ENCODE measurements at regions not wholly inside any gene's neighbourhood (a gene's known extent, or its start where the extent isn't known, plus 50 kb on each side); places are given as distances from the start of the nearest gene placed in this dataset.

DNA sequence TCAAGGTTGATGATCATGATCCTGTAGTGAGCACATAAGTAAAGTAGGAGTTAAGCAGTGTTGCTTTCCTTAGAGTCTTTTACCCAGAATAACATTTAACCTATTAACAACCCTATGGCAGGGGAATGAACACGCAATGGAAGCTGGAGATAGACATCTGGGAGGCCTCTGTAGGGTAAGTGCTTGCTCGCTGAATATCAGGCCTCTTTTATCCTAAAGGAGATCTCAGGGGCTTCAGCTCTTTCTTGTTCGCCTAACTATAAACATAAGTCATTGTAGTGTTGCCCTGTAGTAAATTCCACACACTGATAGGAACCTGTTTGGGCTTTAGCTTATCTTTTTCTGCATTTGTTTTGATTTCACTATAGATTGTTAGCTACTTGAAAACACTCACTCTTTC is 174.4 kb upstream of the TCF4 start:
- no peaks in the 10 kb centered on the region for H3K36me3 ChIP-seq (ENCODE audit: insufficient read depth, low read length)
- ATAC-seq (ENCODE audit: insufficient read depth, low read depth) (no peak), DNase-seq (no peak)
- no peaks in the 10 kb centered on the region for H3K79me2 ChIP-seq (ENCODE audit: insufficient read depth, low read length)
- no peaks in the 10 kb centered on the region for H3K9me3 ChIP-seq (ENCODE audit: insufficient read depth, low read length, severe bottlenecking)
- H3K27me3 ChIP-seq (ENCODE audit: insufficient read depth, low read length, poor library complexity), result no peaks in the 10 kb centered on the region
- H3K9ac ChIP-seq (ENCODE audit: low read depth, low read length), result no peak overlapping the region
- H3K4me3 ChIP-seq (ENCODE audit: low read depth in 1 of 2, low read length in 2 of 2), result no peak overlapping the region
- no peak overlapping the region for H2AFZ ChIP-seq (ENCODE audit: low read depth, low read length)
- H3K4me1 ChIP-seq (ENCODE audit: insufficient read depth, low read length), result no peaks in the 10 kb centered on the region
- TF ChIP-seq EZH2 (IDR thresholded peaks at IDR 0.05; ENCODE audit: borderline replicate concordance, low read depth, low read length, severe bottlenecking), result no peak
- TF ChIP-seq, protein P1, sequence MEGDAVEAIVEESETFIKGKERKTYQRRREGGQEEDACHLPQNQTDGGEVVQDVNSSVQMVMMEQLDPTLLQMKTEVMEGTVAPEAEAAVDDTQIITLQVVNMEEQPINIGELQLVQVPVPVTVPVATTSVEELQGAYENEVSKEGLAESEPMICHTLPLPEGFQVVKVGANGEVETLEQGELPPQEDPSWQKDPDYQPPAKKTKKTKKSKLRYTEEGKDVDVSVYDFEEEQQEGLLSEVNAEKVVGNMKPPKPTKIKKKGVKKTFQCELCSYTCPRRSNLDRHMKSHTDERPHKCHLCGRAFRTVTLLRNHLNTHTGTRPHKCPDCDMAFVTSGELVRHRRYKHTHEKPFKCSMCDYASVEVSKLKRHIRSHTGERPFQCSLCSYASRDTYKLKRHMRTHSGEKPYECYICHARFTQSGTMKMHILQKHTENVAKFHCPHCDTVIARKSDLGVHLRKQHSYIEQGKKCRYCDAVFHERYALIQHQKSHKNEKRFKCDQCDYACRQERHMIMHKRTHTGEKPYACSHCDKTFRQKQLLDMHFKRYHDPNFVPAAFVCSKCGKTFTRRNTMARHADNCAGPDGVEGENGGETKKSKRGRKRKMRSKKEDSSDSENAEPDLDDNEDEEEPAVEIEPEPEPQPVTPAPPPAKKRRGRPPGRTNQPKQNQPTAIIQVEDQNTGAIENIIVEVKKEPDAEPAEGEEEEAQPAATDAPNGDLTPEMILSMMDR (IDR thresholded peaks at IDR 0.05; ENCODE audit: borderline replicate concordance, extremely low read depth, low read length, poor library complexity, severe bottlenecking), result no peak
- H3K4me2 ChIP-seq (ENCODE audit: insufficient read depth, low read length), result no peak overlapping the region
- H4K20me1 ChIP-seq (ENCODE audit: insufficient read depth, low read length), result no peaks in the 10 kb centered on the region
- H3K27ac ChIP-seq (ENCODE audit: low read length), result no peak overlapping the region

DNA sequence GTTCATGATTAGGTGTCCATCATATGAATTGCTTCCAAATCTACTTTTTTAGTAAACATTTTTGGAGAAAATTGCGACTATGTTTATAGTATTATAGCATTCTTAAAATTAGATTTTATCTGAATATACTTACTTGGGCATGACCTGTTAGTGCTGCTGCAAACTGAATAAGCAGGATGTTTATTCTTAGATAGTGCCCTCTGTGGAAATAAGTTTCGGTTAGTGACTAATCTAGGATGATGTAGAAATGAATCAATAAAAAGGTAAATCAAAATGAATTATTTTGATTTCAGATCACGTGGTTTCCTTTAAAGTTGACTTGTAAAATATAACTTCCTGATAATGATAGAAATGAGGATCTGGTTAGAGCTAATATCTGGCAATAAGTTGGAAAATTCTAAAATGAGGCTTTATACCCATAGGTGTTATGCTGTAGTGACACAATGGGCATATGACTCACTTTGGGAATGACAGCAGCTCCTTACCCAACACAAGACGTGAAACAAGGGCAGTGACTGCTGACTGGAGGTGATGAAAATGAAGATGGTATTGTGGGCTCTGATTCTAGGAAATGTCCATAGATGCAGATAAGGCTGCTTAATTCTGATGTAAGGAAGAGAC is 165.8 kb upstream of the TCF4 start:
- Histone ChIP-seq H3K4me1 (ENCODE audit: insufficient read depth, low read length) (no peaks in the 10 kb centered on the region), H3K9me3 (ENCODE audit: insufficient read depth, low read length, severe bottlenecking) (no peaks in the 10 kb centered on the region), H4K20me1 (ENCODE audit: insufficient read depth, low read length) (no peaks in the 10 kb centered on the region), H3K27ac (ENCODE audit: low read length) (no peak overlapping the region), H2AFZ (ENCODE audit: low read depth, low read length) (no peak overlapping the region), H3K79me2 (ENCODE audit: insufficient read depth, low read length) (no peaks in the 10 kb centered on the region), H3K9ac (ENCODE audit: low read depth, low read length) (no peak overlapping the region), H3K4me2 (ENCODE audit: insufficient read depth, low read length) (no peak overlapping the region), H3K36me3 (ENCODE audit: insufficient read depth, low read length) (no peaks in the 10 kb centered on the region), H3K27me3 (ENCODE audit: insufficient read depth, low read length, poor library complexity) (no peaks in the 10 kb centered on the region), H3K4me3 (ENCODE audit: low read depth in 1 of 2, low read length in 2 of 2) (no peak overlapping the region)
- DNase-seq (no peak), ATAC-seq (ENCODE audit: insufficient read depth, low read depth) (no peak)
- TF ChIP-seq, protein P1 (IDR thresholded peaks at IDR 0.05; ENCODE audit: borderline replicate concordance, extremely low read depth, low read length, poor library complexity, severe bottlenecking), result no peak
- no peak for TF ChIP-seq EZH2 (IDR thresholded peaks at IDR 0.05; ENCODE audit: borderline replicate concordance, low read depth, low read length, severe bottlenecking)

DNA sequence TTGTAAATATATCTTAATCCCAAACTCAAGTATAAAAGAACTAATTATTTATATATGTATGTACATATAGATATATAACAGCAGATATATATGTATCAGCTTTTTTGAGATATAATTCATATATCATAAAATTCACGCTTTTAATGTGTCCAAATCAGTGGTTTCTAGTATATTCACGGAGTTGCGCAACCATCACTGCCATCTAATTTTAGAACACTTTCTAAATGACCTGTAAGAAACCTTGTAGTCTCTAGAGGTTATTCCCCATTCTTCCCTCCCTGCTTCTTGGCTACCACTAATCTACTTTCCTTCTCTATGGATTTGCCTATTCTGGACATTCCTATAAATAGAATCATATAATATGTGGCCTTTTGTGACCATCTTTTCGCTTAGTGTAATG is 163.5 kb upstream of the TCF4 start:
- no peak for TF ChIP-seq EZH2 (IDR thresholded peaks at IDR 0.05; ENCODE audit: borderline replicate concordance, low read depth, low read length, severe bottlenecking)
- TF ChIP-seq, protein P1 (IDR thresholded peaks at IDR 0.05; ENCODE audit: borderline replicate concordance, extremely low read depth, low read length, poor library complexity, severe bottlenecking), result no peak
- H3K27me3 ChIP-seq (ENCODE audit: insufficient read depth, low read length, poor library complexity), result no peaks in the 10 kb centered on the region
- H2AFZ ChIP-seq (ENCODE audit: low read depth, low read length), result no peak overlapping the region
- no peak overlapping the region for H3K27ac ChIP-seq (ENCODE audit: low read length)
- H3K9me3 ChIP-seq (ENCODE audit: insufficient read depth, low read length, severe bottlenecking), result no peaks in the 10 kb centered on the region
- H3K9ac ChIP-seq (ENCODE audit: low read depth, low read length), result no peak overlapping the region
- no peaks in the 10 kb centered on the region for H3K79me2 ChIP-seq (ENCODE audit: insufficient read depth, low read length)
- no peak for DNase-seq
- H3K4me2 ChIP-seq (ENCODE audit: insufficient read depth, low read length), result no peak overlapping the region
- no peak for ATAC-seq (ENCODE audit: insufficient read depth, low read depth)
- no peaks in the 10 kb centered on the region for H3K36me3 ChIP-seq (ENCODE audit: insufficient read depth, low read length)
- no peaks in the 10 kb centered on the region for H3K4me1 ChIP-seq (ENCODE audit: insufficient read depth, low read length)
- no peaks in the 10 kb centered on the region for H4K20me1 ChIP-seq (ENCODE audit: insufficient read depth, low read length)
- no peak overlapping the region for H3K4me3 ChIP-seq (ENCODE audit: low read depth in 1 of 2, low read length in 2 of 2)
